ENCODE measurements at regions not wholly inside any gene's neighbourhood (a gene's known extent, or its start where the extent isn't known, plus 50 kb on each side); places are given as distances from the start of the nearest gene placed in this dataset.

DNA sequence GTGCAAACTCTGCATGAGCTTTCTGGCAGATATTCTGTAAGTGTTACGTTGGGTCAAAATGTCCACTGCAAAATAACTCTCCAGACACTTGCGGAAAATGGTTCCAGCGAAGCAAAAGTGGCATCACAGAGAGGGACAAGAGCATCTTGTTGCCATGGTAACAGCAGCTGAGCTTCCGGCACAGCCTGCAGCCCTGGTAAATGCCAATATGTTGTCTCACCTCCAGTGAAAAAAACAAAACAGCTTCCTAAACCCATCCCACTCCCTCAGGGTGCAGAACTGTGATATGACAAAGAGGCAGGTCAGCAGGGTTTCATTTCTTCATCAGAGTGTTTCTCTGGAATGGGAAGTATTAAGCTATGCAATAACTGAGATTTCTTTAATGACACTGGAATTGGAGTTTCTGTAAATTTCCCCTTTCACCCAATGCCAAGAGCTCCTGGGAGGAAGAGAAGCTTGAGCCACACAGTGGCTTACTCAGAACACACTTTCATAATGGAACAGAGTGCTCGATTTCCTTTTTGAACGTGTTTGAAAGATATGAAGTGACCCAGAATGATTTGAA, 65.6 kb downstream of the FOXI2 start:
- TF ChIP-seq CTCF (IDR thresholded peaks at IDR 0.05) (no peak), POLR2A (IDR thresholded peaks at IDR 0.05) (no peak)
